Stomach smooth muscle (tissue), 2 donors: ENCODE measurements at regions not wholly inside any gene's neighbourhood (a gene's known extent, or its start where the extent isn't known, plus 50 kb on each side); places are given as distances from the start of the nearest gene placed in this dataset.
"Not testable (repeated sequence)": the region's sequence is repeated elsewhere in the genome, so short reads cannot be mapped to it uniquely, and the experiment has no call there.

Source experiments
- H3K27ac ChIP-seq: one replicate; pipeline ENCODE4 v1.7.0; 2013; ENCODE audit warnings: mild to moderate bottlenecking, low read length, inconsistent platforms
- H3K27me3 ChIP-seq, 2 donors: one replicate each; pipeline ENCODE4 v1.7.0; 2013; ENCODE audit warnings: low read length in 2 of 2; ENCODE audit not compliant: insufficient read depth in 2 of 2, control insufficient read depth in 1 of 2
- H3K36me3 ChIP-seq, 2 donors: one replicate each; pipeline ENCODE4 v1.7.0; 2013; ENCODE audit warnings: low read length in 2 of 2; ENCODE audit not compliant: control insufficient read depth in 2 of 2, insufficient read depth in 2 of 2
- H3K4me1 ChIP-seq: one replicate; pipeline ENCODE4 v1.7.0; 2013; ENCODE audit warnings: low read length; ENCODE audit not compliant: control insufficient read depth, insufficient read depth
- H3K4me3 ChIP-seq, 2 donors: one replicate each; pipeline ENCODE4 v1.7.0; 2013; ENCODE audit warnings: low read length in 2 of 2
- H3K9ac ChIP-seq, 2 donors: one replicate each; pipeline ENCODE4 v1.7.0; 2013; ENCODE audit warnings: low read length in 2 of 2, mild to moderate bottlenecking in 1 of 2
- H3K9me3 ChIP-seq, 2 donors: one replicate each; pipeline ENCODE4 v1.7.0; 2013; ENCODE audit warnings: low read length in 2 of 2; ENCODE audit not compliant: control insufficient read depth in 2 of 2
- donor health status: healthy.
- donor health status: Pancreatic carcinoma.

- no peaks in the 10 kb centered on the region for H3K27me3 ChIP-seq
- H3K4me3 ChIP-seq: no peak overlapping the region
- no peaks in the 10 kb centered on the region for H3K36me3 ChIP-seq
- H3K4me1 ChIP-seq: no peaks in the 10 kb centered on the region
- no peak overlapping the region for H3K9ac ChIP-seq
- no peak overlapping the region for H3K27ac ChIP-seq
- no peaks in the 10 kb centered on the region for H3K9me3 ChIP-seq
These were observed 121.8 kb upstream of the TNFSF4 start for GRCh38 chr1:173328961-173329360.

GRCh38 chr1:173329726-173330125, 122.6 kb upstream of the TNFSF4 start:
- H3K36me3 ChIP-seq: no peaks in the 10 kb centered on the region
- H3K9ac ChIP-seq: no peak overlapping the region

GRCh38 chr1:173330149-173330951, 123.2 kb upstream of the TNFSF4 start:
- H3K9me3 ChIP-seq: no peaks in the 10 kb centered on the region
- H3K36me3 ChIP-seq: no peaks in the 10 kb centered on the region
- no peak overlapping the region for H3K27ac ChIP-seq
- no peaks in the 10 kb centered on the region for H3K27me3 ChIP-seq
- no peaks in the 10 kb centered on the region for H3K4me1 ChIP-seq
- no peak overlapping the region for H3K9ac ChIP-seq
- H3K4me3 ChIP-seq: no peak overlapping the region

More at GRCh38 chr1:173329726-173330125, 122.6 kb upstream of the TNFSF4 start:
- H3K4me1 ChIP-seq: no peaks in the 10 kb centered on the region
- H3K27ac ChIP-seq: no peak overlapping the region
- no peaks in the 10 kb centered on the region for H3K27me3 ChIP-seq
- no peak overlapping the region for H3K4me3 ChIP-seq
- no peaks in the 10 kb centered on the region for H3K9me3 ChIP-seq

GRCh38 chr1:173330952-173331548, 123.9 kb upstream of the TNFSF4 start:
- not testable (repeated sequence) for H3K27ac ChIP-seq, H3K9ac ChIP-seq, H3K9me3 ChIP-seq, H3K27me3 ChIP-seq, H3K4me3 ChIP-seq, H3K4me1 ChIP-seq, H3K36me3 ChIP-seq

- Histone ChIP-seq H3K4me1 (no peaks in the 10 kb centered on the region), H3K9me3 (no peaks in the 10 kb centered on the region), H3K9ac (no peak overlapping the region), H3K36me3 (no peaks in the 10 kb centered on the region), H3K27ac (no peak overlapping the region), H3K4me3 (no peak overlapping the region), H3K27me3 (no peaks in the 10 kb centered on the region)
These were observed 124.9 kb upstream of the TNFSF4 start for GRCh38 chr1:173332026-173332425.

- Histone ChIP-seq H3K27ac (no peak overlapping the region), H3K9ac (no peak overlapping the region), H3K4me3 (no peak overlapping the region), H3K36me3 (no peaks in the 10 kb centered on the region), H3K4me1 (no peaks in the 10 kb centered on the region), H3K27me3 (no peaks in the 10 kb centered on the region), H3K9me3 (no peaks in the 10 kb centered on the region)
These were observed 126.5 kb upstream of the TNFSF4 start for GRCh38 chr1:173333581-173333980.

GRCh38 chr1:173337126-173337525, 130.0 kb upstream of the TNFSF4 start:
- H3K9me3 ChIP-seq: no peaks in the 10 kb centered on the region
- H3K9ac ChIP-seq: no peak overlapping the region
- no peaks in the 10 kb centered on the region for H3K36me3 ChIP-seq
- H3K4me3 ChIP-seq: no peak overlapping the region
- H3K27me3 ChIP-seq: no peaks in the 10 kb centered on the region
- H3K27ac ChIP-seq: no peak overlapping the region
- no peaks in the 10 kb centered on the region for H3K4me1 ChIP-seq

- Histone ChIP-seq H3K4me3 (no peak overlapping the region), H3K36me3 (no peaks in the 10 kb centered on the region), H3K27me3 (no peaks in the 10 kb centered on the region), H3K4me1 (no peaks in the 10 kb centered on the region), H3K9ac (no peak overlapping the region), H3K9me3 (no peaks in the 10 kb centered on the region), H3K27ac (no peak overlapping the region)
These were observed 134.2 kb upstream of the TNFSF4 start for GRCh38 chr1:173341307-173341706.

GRCh38 chr1:173341971-173342370, 134.8 kb upstream of the TNFSF4 start:
- no peak overlapping the region for H3K9ac ChIP-seq
- H3K9me3 ChIP-seq: no peaks in the 10 kb centered on the region
- H3K36me3 ChIP-seq: no peaks in the 10 kb centered on the region
- no peak overlapping the region for H3K27ac ChIP-seq
- H3K4me1 ChIP-seq: no peaks in the 10 kb centered on the region
- no peaks in the 10 kb centered on the region for H3K27me3 ChIP-seq
- H3K4me3 ChIP-seq: no peak overlapping the region

GRCh38 chr1:173342736-173343135, 134.4 kb upstream of the PRDX6 start:
- Histone ChIP-seq H3K9ac (no peak overlapping the region), H3K27ac (no peak overlapping the region), H3K4me1 (no peaks in the 10 kb centered on the region), H3K36me3 (no peaks in the 10 kb centered on the region), H3K27me3 (no peaks in the 10 kb centered on the region), H3K9me3 (no peaks in the 10 kb centered on the region), H3K4me3 (no peak overlapping the region)

- Histone ChIP-seq H3K4me1 (no peaks in the 10 kb centered on the region), H3K27me3 (no peaks in the 10 kb centered on the region), H3K4me3 (no peak overlapping the region), H3K36me3 (no peaks in the 10 kb centered on the region), H3K27ac (no peak overlapping the region), H3K9ac (no peak overlapping the region), H3K9me3 (no peaks in the 10 kb centered on the region)
These were observed 132.9 kb upstream of the PRDX6 start for GRCh38 chr1:173344034-173344743.
